ENCODE measurements at regions not wholly inside any gene's neighbourhood (a gene's known extent, or its start where the extent isn't known, plus 50 kb on each side); places are given as distances from the start of the nearest gene placed in this dataset.

DNA sequence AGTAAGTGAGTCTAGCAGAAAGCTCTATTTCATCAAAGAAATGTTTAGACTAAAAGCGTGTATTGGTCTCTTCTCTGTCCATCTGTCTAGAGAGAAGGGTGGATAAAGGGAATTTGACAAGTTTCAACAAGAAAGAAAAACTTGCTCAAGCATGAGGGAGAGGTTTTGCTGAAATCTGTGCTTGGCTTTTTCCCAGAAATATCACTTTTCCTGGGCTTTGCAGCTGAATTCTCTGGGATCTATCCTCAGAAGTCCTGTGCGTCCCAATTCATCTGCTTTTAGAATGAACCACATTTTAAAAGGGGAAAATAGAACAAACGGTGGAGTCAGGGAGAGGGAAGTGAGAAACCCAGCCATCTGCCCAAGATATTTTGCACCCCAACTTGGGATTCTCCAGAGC, 59.6 kb upstream of the CELF2 start:
- DNase-seq (ENCODE audit: low spot score), result no peak

DNA sequence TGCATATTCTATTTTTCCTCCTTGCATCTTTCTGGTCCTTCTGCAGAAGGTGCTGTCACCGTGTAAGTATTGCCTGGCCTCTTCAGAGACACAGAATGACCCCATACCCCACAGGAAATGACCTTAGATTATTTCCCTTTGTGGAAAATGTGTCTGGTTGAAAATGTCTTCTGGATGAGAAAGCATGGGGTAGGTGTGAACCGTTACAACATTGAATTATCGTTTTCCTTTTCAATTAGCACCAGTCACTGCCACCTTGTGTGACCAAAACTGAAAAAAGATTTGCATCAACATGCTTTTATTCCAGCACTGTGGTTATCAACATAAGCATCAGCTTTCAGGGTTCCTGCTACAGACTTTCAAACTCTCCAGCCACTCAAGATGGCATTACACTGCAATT, 58.0 kb upstream of the CELF2 start:
- no peak for DNase-seq (ENCODE audit: low spot score)

DNA sequence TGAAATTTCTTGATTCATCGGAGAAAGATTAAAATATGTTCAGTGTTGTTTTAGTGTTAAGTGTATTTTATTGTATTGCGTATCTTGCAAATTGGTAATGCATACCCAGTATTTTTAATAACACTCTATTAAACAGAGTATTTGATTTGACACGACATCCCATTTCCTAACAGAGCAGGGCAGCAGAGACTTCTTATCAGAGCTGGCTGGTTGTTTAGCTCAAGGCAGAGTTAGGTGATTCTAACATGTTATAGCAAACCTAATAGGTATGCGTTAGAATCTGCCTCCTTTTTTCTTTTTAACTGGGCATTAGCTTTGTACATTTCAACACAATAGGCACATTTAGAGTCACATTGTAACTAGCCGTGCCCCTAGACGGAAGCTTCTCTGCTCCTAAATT, 57.1 kb upstream of the CELF2 start:
- no peak for DNase-seq (ENCODE audit: low spot score)

DNA sequence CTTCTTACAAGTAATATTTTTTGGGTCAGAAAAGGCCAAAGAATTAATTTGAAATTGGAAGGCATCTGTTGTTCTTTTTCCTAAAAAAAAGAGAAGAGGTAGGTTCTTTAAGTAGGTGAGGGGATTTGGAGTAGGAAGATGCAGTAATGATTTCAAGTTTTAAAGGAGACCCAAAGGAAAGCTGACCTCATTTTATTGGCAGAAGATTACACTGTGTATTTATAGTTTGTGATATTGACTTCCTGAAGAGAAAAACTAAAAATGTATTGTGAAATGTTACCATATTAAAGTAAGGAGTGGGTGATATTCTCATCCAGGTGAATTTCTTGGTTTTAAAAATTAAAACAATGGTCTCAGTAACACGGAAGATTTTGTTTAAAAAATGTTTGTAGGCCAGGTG, 56.6 kb upstream of the CELF2 start:
- DNase-seq (ENCODE audit: low spot score), result no peak

DNA sequence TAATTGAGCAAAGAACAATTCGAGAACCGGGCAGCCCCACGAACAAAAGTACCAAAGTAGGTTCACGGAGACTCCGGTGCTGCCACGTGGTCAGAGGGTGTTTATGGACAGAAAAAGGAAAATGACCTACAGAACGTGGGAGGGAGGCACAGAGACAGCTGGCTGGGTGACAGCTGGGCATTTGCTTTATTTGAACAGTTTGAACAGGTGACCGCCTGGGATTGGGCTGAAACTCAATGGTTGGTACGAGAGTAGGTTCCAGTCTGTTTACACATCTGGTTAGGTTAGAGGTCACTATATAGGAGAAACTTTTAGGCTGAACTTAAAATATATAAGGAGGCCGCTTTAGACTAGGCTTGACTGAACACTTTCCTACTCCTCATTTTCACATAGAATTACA, 50.6 kb upstream of the CELF2 start:
- DNase-seq (ENCODE audit: low spot score), result no peak

DNA sequence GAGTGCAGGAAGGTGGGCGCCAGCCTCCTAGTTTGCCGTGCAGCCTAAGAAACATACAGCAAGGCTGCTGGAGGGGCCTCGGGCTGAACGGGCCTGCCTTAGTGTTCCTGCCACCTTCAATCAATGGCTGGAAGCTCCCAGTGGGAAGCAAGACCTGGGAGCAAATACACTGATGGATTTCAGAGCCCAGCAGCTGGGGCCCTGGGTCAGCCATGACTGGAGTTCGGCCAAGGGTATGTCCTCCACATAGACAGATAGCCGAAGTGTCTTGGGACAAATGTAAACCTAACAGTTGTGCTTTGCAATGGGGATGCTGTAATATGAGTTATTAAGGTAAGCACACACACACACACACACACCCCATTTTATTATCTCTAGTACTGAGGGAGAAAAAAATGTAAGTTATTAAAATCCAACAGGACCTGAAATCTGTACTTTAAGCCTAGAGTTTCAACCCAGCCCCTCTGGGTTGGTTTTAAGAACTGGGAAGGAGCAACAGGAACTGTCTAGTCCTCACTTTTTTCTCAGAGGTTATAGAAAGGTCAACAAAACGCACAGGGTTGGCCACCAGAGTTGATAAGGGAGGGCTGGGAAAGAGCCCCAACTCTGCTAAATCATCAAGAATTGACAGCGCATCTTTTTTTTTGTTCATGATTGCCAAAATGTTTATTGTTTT, 50.0 kb upstream of the CELF2 start:
- no peak for DNase-seq (ENCODE audit: low spot score)

Measured in SW480 (cell line).